HUES48 (cell line): ENCODE measurements at regions not wholly inside any gene's neighbourhood (a gene's known extent, or its start where the extent isn't known, plus 50 kb on each side); places are given as distances from the start of the nearest gene placed in this dataset.
"Not testable (repeated sequence)": the region's sequence is repeated elsewhere in the genome, so short reads cannot be mapped to it uniquely, and the experiment has no call there.

Source experiments
- H3K27ac ChIP-seq: one replicate; pipeline ENCODE4 v1.7.0; 2013; ENCODE audit warnings: low read depth, low read length, inconsistent platforms
- H3K27me3 ChIP-seq: 2 replicates; pipeline ENCODE4 v1.6.1; 2013; ENCODE audit warnings: mild to moderate bottlenecking, low read length; ENCODE audit not compliant: control insufficient read depth, insufficient read depth
- H3K36me3 ChIP-seq: 2 replicates; pipeline ENCODE4 v1.6.1; 2013; ENCODE audit warnings: low read length; ENCODE audit not compliant: control insufficient read depth, insufficient read depth
- H3K4me1 ChIP-seq: 2 replicates; pipeline ENCODE4 v1.6.1; 2013; ENCODE audit warnings: mild to moderate bottlenecking, low read length; ENCODE audit not compliant: control insufficient read depth, insufficient read depth
- H3K4me3 ChIP-seq: 2 replicates; pipeline ENCODE4 v1.5.1; 2013; ENCODE audit warnings: mild to moderate bottlenecking, low read depth, low read length
- H3K9ac ChIP-seq: 2 replicates; pipeline ENCODE4 v1.6.1; 2013; ENCODE audit warnings: mild to moderate bottlenecking, low read depth, low read length, moderate library complexity
- H3K9me3 ChIP-seq: 2 replicates; pipeline ENCODE4 v1.6.1; 2013; ENCODE audit warnings: low read length; ENCODE audit not compliant: control insufficient read depth, insufficient read depth

DNA sequence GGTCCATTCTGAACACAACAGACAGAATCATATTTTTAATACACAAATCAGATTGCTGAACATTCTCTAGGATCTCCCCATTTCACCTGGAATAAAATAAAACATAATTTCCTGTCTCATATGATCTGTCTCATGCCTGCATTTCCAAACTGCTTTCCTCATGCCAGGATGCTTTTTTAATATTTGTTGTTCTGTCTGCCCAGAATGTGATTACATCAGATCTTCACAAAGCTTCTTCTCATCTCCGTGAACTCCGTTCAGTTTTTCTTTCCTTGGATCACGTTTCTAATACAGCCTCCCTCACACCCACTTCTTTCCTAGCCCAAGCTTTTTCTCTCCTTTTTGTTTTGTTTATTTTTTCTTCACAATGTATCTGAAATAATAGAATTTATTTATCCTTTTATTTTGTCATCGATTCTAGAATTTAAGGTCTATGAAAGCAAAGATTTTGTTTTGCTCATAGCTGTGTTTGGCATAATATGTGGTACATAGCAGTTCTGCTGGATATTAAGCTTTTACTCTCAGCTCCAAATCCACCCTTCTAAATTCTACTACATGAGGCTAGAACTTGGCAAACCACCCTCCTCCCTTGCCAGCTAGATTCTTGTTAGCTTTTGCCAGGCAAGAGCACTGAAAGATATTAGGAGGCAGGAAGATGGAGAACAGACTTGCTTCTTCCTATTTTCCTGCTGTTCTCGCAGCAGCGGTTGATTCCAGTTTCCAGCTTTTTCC is 165.5 kb upstream of the SLIT2 start:
- H3K27ac ChIP-seq, result no peak overlapping the region
- no peak overlapping the region for H3K4me3 ChIP-seq
- H3K36me3 ChIP-seq, result no peaks in the 10 kb centered on the region
- H3K4me1 ChIP-seq, result no peaks in the 10 kb centered on the region
- no peaks in the 10 kb centered on the region for H3K9me3 ChIP-seq
- no peaks in the 10 kb centered on the region for H3K27me3 ChIP-seq
- no peak overlapping the region for H3K9ac ChIP-seq

DNA sequence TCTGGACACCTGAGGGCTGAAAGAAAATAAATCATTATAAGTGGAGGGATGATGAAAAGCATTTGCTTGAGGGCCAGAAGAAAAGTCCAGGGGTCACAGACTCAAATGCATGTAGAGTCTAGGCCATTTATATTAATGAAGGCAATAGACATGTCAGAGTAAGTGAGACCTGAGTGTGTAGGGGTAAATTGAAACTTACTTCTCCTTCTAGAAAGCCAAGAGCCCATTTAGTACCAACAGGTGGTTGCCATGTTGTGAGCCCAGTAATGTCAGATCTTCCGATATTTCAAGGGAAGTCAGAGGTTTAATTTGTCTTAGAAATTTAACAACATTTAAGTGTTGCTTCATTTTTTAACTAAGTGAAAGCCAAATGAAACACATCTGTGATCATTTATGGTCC is 166.1 kb upstream of the SLIT2 start:
- Histone ChIP-seq H3K9me3 (no peaks in the 10 kb centered on the region), H3K27ac (no peak overlapping the region), H3K4me3 (no peak overlapping the region), H3K27me3 (no peaks in the 10 kb centered on the region), H3K9ac (no peak overlapping the region), H3K36me3 (no peaks in the 10 kb centered on the region), H3K4me1 (no peaks in the 10 kb centered on the region)

DNA sequence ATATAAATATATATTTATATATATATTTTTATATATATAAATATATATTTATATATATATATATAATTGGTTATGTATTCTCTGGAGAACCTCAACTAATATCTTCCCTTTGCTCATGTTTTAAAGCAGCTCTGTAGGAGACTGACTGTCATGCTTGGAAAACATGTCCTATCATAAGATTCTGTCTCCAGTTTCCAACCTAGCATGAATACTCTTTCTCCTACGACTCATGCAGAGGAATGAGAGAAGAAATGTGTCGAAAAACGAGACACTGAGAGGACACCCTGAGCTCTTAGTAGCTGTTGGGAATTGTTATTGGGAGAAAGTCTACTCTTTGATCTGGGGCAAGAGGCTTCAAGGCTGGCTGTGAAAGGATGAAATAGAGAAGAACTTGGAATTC is 166.5 kb upstream of the SLIT2 start:
- H3K4me3 ChIP-seq, result no peak overlapping the region
- no peaks in the 10 kb centered on the region for H3K4me1 ChIP-seq
- H3K27ac ChIP-seq, result no peak overlapping the region
- H3K36me3 ChIP-seq, result no peaks in the 10 kb centered on the region
- H3K9me3 ChIP-seq, result no peaks in the 10 kb centered on the region
- H3K27me3 ChIP-seq, result no peaks in the 10 kb centered on the region
- no peak overlapping the region for H3K9ac ChIP-seq

DNA sequence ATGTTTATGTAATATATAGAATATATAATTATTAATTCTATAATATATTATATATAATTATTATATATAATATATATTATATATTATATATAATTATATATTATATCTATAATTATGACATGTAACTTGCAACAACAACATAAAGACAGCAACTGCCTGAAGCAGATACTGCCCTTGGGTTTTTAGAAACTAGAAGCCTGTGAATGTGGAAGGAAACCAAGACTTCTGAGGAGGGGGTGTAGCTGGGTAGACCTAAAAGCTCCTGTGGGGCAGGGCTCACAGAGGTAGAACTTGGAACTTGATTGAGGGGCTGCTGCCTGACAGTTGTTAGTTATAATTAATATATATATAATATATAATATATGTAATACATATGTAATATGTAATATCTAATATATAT is 167.2 kb upstream of the SLIT2 start:
- no peaks in the 10 kb centered on the region for H3K4me1 ChIP-seq
- no peak overlapping the region for H3K4me3 ChIP-seq
- H3K27ac ChIP-seq, result no peak overlapping the region
- H3K9ac ChIP-seq, result no peak overlapping the region
- no peaks in the 10 kb centered on the region for H3K27me3 ChIP-seq
- no peaks in the 10 kb centered on the region for H3K36me3 ChIP-seq
- H3K9me3 ChIP-seq, result no peaks in the 10 kb centered on the region

DNA sequence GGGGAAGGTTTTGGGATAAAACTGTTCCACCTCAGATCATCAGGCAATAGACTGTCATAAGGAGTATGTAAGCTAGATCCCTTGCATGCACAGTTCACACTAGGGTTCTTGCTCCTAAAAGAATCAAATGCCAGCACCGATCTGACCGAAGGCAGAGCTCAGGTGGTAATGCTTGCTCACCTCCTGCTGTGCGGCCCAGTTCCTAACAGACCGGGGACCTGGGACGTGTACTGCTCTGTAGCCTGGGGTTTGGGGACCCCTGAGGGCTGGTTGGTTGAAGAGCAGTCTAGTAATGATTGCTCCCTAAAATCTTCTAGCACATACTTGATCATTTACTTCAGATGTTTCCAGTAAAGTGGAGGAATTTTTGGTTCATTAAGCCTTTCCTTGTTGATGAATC is 173.1 kb upstream of the SLIT2 start:
- Histone ChIP-seq H3K9me3 (no peaks in the 10 kb centered on the region), H3K36me3 (no peaks in the 10 kb centered on the region), H3K27ac (no peak overlapping the region), H3K27me3 (no peaks in the 10 kb centered on the region), H3K4me3 (no peak overlapping the region), H3K4me1 (no peaks in the 10 kb centered on the region), H3K9ac (no peak overlapping the region)

DNA sequence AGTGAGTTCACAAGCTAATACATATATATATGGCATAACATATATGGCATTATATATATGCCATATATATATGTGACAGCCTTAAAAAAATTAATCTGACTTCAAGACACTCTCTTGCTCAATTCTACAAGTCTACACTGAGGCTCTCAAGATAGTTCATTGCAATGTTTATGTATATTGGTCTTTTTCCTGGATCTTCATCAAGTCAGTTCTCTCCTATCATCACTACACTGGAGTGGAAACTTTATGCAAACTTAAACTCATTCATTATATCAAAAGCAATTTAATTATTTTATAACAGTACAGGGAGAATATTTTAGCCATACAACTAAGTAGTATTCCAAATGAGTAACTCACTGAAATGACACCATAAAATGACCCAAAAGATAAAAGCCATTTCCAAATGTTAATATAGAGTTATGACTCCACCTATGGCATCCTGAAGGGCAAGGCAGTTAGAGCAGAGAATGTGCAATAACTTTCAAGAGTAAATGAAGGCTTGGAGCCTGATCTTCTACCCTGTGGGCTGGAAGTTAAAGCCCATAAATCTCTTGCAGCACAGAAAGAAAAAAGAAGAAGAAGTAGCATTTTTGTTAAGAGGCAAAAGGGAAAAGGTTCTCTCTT is 176.3 kb upstream of the SLIT2 start:
- no peak overlapping the region for H3K9ac ChIP-seq
- no peak overlapping the region for H3K27ac ChIP-seq
- H3K4me3 ChIP-seq, result no peak overlapping the region
- H3K27me3 ChIP-seq, result no peaks in the 10 kb centered on the region
- H3K9me3 ChIP-seq, result no peaks in the 10 kb centered on the region
- no peaks in the 10 kb centered on the region for H3K36me3 ChIP-seq
- H3K4me1 ChIP-seq, result no peaks in the 10 kb centered on the region

DNA sequence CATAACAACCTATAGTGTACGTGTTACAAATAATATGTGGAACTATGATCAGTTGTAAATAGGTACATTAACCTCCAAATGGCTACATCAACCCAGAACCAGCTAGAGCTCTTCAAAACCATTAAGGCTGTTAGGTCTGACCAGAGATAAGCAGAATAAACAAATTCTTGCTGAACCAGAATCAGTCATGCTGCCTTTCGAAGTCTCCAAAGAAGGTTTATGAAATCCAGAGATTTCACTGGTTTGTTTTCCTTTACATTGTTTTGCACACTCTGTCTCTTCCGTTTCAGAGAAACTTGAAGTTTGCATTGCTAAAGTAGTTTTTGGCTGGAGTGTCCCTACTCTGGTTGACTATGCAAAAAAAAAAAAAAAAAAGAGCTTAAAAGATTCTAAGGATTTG is 177.3 kb upstream of the SLIT2 start:
- Histone ChIP-seq H3K9me3 (no peaks in the 10 kb centered on the region), H3K9ac (no peak overlapping the region), H3K4me3 (no peak overlapping the region), H3K27ac (no peak overlapping the region), H3K36me3 (no peaks in the 10 kb centered on the region), H3K4me1 (no peaks in the 10 kb centered on the region), H3K27me3 (no peaks in the 10 kb centered on the region)

DNA sequence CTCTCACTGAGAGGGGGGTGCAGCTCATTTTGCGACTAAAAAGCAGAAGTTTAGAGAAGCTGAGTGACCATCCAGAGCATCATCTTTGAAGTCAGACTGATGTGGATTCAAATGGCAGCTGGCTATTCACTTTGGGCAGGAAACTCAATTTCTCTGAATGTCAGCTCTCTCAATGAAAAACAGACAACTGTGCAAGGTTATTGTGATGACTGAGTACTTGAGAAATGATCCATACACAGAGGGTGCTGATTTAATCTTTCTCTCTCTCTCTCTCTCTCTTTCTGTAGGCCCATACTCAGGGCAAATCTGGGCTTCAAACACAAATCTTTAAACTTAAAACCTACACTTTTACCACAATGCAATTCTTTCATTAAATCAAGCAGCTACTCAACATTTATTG is 185.8 kb upstream of the SLIT2 start:
- Histone ChIP-seq H3K4me1 (no peaks in the 10 kb centered on the region), H3K36me3 (no peaks in the 10 kb centered on the region), H3K27me3 (no peaks in the 10 kb centered on the region), H3K4me3 (no peak overlapping the region), H3K9me3 (no peaks in the 10 kb centered on the region), H3K27ac (no peak overlapping the region), H3K9ac (no peak overlapping the region)

DNA sequence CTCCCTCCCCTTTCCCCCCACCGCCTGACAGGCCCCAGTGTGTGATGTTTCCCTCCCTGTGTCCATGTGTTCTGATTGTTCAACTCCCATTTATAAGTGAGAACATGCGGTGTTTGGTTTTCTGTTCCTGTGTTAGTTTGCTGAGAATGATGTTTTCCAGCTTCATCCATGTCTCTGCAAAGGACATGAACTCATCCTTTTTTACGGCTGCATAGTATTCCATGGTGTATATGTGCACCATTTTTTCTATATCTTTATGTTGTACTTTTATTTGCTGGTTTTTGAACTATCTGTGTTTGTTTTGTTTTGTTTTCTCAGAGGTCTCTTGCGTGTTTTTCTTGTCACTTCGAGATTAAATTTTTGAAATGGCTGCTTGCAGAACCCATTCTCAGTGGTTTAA is 188.8 kb upstream of the SLIT2 start:
- not testable (repeated sequence) for H3K4me1 ChIP-seq, H3K9ac ChIP-seq, H3K27me3 ChIP-seq

DNA sequence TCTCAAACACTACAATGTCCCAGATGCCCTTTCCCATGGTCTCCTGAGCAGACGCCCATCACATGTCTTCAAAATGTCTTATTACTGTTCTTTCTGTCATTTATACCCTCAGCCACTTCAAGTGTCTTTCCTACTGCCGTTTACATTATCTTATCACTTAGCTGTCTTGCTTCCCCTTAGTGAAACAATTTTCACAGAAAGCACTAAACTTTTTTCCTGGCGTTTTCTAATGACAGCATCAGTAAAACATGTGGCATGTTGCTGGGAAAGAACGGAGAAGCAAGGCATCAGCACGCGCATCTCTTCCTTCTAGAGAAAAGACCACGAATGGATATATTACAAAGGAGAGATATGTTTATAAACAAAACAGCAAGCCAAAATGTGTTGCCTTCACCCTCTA is 189.7 kb upstream of the SLIT2 start:
- Histone ChIP-seq H3K27me3 (no peaks in the 10 kb centered on the region), H3K4me3 (no peak overlapping the region), H3K4me1 (no peaks in the 10 kb centered on the region), H3K36me3 (no peaks in the 10 kb centered on the region), H3K9ac (no peak overlapping the region), H3K27ac (no peak overlapping the region), H3K9me3 (no peaks in the 10 kb centered on the region)

More for the DNA sequence above, 188.8 kb upstream of the SLIT2 start:
- H3K36me3 ChIP-seq, H3K27ac ChIP-seq, H3K4me3 ChIP-seq, H3K9me3 ChIP-seq: not testable (repeated sequence)

DNA sequence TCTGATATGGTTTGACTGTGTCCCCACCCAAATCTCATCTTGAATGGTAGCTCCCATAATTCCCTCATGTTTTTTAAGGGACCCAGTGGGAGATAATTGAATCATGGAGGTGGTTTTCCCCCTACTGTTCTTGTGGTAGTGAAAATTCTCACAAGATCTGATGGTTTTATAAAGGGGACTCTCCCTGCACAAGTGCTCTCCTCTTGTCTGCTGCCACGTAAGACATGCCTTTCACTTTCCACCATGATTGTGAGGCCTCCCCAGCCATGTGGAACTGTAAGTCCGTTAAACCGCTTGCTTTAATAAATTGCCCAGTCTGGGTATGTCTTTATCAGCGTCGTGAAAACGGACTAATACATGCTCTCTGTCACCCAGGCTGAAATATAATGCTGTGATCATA is 200.9 kb upstream of the SLIT2 start:
- no peaks in the 10 kb centered on the region for H3K9me3 ChIP-seq
- H3K4me3 ChIP-seq, result no peak overlapping the region
- no peaks in the 10 kb centered on the region for H3K4me1 ChIP-seq
- no peaks in the 10 kb centered on the region for H3K27me3 ChIP-seq
- no peak overlapping the region for H3K9ac ChIP-seq
- no peak overlapping the region for H3K27ac ChIP-seq
- H3K36me3 ChIP-seq, result no peaks in the 10 kb centered on the region
